Gastroesophageal sphincter (tissue), 4 donors: ENCODE measurements at regions not wholly inside any gene's neighbourhood (a gene's known extent, or its start where the extent isn't known, plus 50 kb on each side); places are given as distances from the start of the nearest gene placed in this dataset.

ENCODE experiments used
- ATAC-seq: fragments of 150-250 bp; one replicate; pipeline ENCODE4 v1.9.1; 2016; ENCODE audit warnings: mild to moderate bottlenecking, moderate library complexity
- H3K27ac ChIP-seq, 4 donors: fragments of 200-600 bp; sonication (generic) in 3 of 4; 1 replicate in 3 of 4; 2 replicates in 1 of 4; pipeline ENCODE4 v1.5.1; 2016 to 2019
- H3K27me3 ChIP-seq: fragments of 200-600 bp; sonication (generic); one replicate; pipeline ENCODE4 v1.5.1; 2019
- H3K36me3 ChIP-seq, 2 donors: fragments of 200-600 bp; sonication (generic); one replicate each; pipeline ENCODE4 v1.5.1; 2019; ENCODE audit warnings: control low read depth in 1 of 2
- H3K4me1 ChIP-seq, 3 donors: fragments of 200-600 bp; sonication (generic); 1 replicate in 2 of 3; 2 replicates in 1 of 3; pipeline ENCODE4 v1.5.1; 2016 to 2019; ENCODE audit warnings: control low read depth in 2 of 3
- H3K4me3 ChIP-seq, 2 donors: fragments of 200-600 bp; sonication (generic); one replicate each; pipeline ENCODE4 v1.5.1; 2019; ENCODE audit warnings: mild to moderate bottlenecking in 1 of 2, moderate library complexity in 1 of 2
- H3K9me3 ChIP-seq, 3 donors: fragments of 200-600 bp; sonication (generic); one replicate each; pipeline ENCODE4 v1.5.1; 2017 to 2019; ENCODE audit warnings: control low read depth in 2 of 3
- EP300 ChIP-seq: sonication (generic); formaldehyde crosslinking; IDR thresholded peaks from one replicate; pipeline ENCODE4 v1.6.1; 2017; ENCODE audit warnings: antibody characterized with exemption, mild to moderate bottlenecking
- POLR2A ChIP-seq, 2 donors: fragments of 450-650 bp; IDR thresholded peaks; one replicate each; pipeline ENCODE4 v1.6.1; 2017; ENCODE audit warnings: antibody characterized with exemption in 2 of 2, mild to moderate bottlenecking in 2 of 2, moderate library complexity in 1 of 2
- POLR2AphosphoS5 ChIP-seq: sonication (generic); formaldehyde crosslinking; IDR thresholded peaks from one replicate; pipeline ENCODE4 v1.6.1; 2017; ENCODE audit warnings: antibody characterized with exemption
- WGBS, 2 donors: methylation state at CpG; one replicate each; pipeline ENCODE4 v1.1.5; 2018; ENCODE audit warnings: low coverage in 1 of 2; 5-methylcytosine and 5-hydroxymethylcytosine counted together
- TF ChIP-seq, protein P1 (sequence below), 4 experiments: fragments of 200-600 bp in 2 of 4; fragments of 450-650 bp in 2 of 4; sonication (generic) in 1 of 4; IDR thresholded peaks; one replicate each; pipeline ENCODE4 v1.5.1; 2017 to 2019; ENCODE audit warnings: antibody characterized with exemption in 4 of 4, mild to moderate bottlenecking in 2 of 4, moderate library complexity in 2 of 4

DNA sequence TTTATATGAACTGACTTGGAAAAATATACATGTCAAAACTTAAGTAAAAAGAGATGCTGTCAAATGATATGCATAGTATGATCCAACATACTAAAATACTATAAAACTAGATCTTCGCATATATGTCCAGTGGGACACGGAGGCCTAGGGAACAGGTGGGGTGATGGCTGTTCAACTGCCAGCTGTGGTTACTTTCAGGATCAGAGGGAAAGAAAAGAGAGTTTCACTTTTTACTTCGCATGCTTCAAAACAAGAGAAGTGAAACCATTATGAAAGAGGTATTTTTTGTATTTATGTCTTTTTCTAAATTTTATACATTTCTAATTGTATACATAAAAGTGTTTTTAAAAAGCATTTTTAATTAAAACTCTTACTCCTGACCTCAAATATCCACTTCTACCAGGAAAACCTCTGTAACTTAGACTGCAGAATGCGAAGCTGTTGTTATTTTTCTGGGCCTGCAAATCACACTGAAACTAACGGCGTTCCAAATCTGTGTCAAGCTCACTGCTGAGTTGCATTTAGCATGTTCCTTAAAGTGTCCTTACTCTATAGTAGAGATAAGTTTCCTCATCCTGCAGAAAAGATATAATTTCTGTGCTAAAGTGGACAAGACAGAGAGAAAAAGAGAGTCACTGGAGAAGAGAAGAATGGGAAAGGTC lies 97.8 kb upstream of the SLC35G4 start:
- ATAC-seq: no peak
- Histone ChIP-seq H3K27ac (no peak overlapping the region), H3K27me3 (no peaks in the 10 kb centered on the region), H3K36me3 (no peaks in the 10 kb centered on the region), H3K4me1 (no peaks in the 10 kb centered on the region), H3K4me3 (no peak overlapping the region), H3K9me3 (no peaks in the 10 kb centered on the region)
- 71 to 80% methylated on average over 6 of the region's 6 CpGs for WGBS, 2 donors
- TF ChIP-seq POLR2AphosphoS5 (no peak), EP300 (no peak), POLR2A (IDR thresholded peaks at IDR 0.05) (no peak)
- TF ChIP-seq, protein P1, sequence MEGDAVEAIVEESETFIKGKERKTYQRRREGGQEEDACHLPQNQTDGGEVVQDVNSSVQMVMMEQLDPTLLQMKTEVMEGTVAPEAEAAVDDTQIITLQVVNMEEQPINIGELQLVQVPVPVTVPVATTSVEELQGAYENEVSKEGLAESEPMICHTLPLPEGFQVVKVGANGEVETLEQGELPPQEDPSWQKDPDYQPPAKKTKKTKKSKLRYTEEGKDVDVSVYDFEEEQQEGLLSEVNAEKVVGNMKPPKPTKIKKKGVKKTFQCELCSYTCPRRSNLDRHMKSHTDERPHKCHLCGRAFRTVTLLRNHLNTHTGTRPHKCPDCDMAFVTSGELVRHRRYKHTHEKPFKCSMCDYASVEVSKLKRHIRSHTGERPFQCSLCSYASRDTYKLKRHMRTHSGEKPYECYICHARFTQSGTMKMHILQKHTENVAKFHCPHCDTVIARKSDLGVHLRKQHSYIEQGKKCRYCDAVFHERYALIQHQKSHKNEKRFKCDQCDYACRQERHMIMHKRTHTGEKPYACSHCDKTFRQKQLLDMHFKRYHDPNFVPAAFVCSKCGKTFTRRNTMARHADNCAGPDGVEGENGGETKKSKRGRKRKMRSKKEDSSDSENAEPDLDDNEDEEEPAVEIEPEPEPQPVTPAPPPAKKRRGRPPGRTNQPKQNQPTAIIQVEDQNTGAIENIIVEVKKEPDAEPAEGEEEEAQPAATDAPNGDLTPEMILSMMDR (IDR thresholded peaks at IDR 0.05): no peak

- Histone ChIP-seq H3K36me3 (no peaks in the 10 kb centered on the region), H3K4me3 (no peak overlapping the region), H3K4me1 (no peaks in the 10 kb centered on the region), H3K27me3 (no peaks in the 10 kb centered on the region), H3K27ac (no peak overlapping the region), H3K9me3 (no peaks in the 10 kb centered on the region)
- 62 to 84% methylated on average over 4 to 6 of the region's 6 CpGs for WGBS, 2 donors
- no peak for TF ChIP-seq POLR2AphosphoS5
- TF ChIP-seq POLR2A (IDR thresholded peaks at IDR 0.05): no peak
- TF ChIP-seq, protein P1 (IDR thresholded peaks at IDR 0.05): no peak
- TF ChIP-seq EP300: no peak
- no peak for ATAC-seq
Observed at GRCh38 chr18:11506856-11507255, 102.5 kb upstream of the SLC35G4 start.

GRCh38 chr18:11505993-11506392 lies 103.4 kb upstream of the SLC35G4 start:
- 54 to 65% methylated on average over 2 to 4 of the region's 5 CpGs for WGBS, 2 donors

DNA sequence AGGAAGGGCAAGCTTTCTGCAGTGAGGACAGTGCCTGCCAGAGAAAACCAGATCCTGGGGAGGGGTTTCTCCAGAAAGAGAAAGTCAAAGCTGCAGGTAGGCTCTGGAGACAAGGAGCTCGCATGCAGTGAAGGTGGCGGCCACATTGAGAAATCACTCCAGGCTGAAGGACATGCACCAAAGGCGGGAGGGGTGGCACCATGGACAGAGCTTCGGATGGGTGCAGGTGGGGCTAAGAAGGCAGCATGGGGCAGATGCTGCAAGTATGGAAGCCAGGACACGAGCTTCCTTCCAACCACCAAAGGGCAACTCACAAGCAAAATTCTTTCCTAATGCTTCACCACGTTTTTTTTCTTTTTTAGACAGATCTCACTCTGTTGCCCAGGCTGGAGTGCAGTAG lies 104.4 kb upstream of the SLC35G4 start:
- WGBS, 2 donors: 50 to 68% methylated on average over 1 to 6 of the region's 6 CpGs
- ATAC-seq: no peak

More at GRCh38 chr18:11505993-11506392, 103.4 kb upstream of the SLC35G4 start:
- no peak for ATAC-seq
- Histone ChIP-seq H3K4me1 (peaks cover 0 to 6% (median 0%) of the 10 kb centered on the region in 3 donors), H3K4me3 (no peak overlapping the region), H3K27ac (no peak overlapping the region), H3K36me3 (no peaks in the 10 kb centered on the region), H3K27me3 (no peaks in the 10 kb centered on the region), H3K9me3 (no peaks in the 10 kb centered on the region)
- TF ChIP-seq EP300: no peak
- TF ChIP-seq, protein P1 (IDR thresholded peaks at IDR 0.05): no peak
- TF ChIP-seq POLR2A (IDR thresholded peaks at IDR 0.05): no peak
- no peak for TF ChIP-seq POLR2AphosphoS5

More for the DNA sequence above, 104.4 kb upstream of the SLC35G4 start:
- Histone ChIP-seq H3K4me1 (peaks cover 0 to 13% (median 0%) of the 10 kb centered on the region in 3 donors), H3K27me3 (no peaks in the 10 kb centered on the region), H3K9me3 (no peaks in the 10 kb centered on the region), H3K4me3 (no peak overlapping the region), H3K27ac (no peak overlapping the region), H3K36me3 (no peaks in the 10 kb centered on the region)
- TF ChIP-seq POLR2A (IDR thresholded peaks at IDR 0.05): no peak
- TF ChIP-seq EP300: no peak
- TF ChIP-seq, protein P1 (IDR thresholded peaks at IDR 0.05): no peak
- no peak for TF ChIP-seq POLR2AphosphoS5
